ENCODE measurements at regions not wholly inside any gene's neighbourhood (a gene's known extent, or its start where the extent isn't known, plus 50 kb on each side); places are given as distances from the start of the nearest gene placed in this dataset.

- TF ChIP-seq, protein P1, sequence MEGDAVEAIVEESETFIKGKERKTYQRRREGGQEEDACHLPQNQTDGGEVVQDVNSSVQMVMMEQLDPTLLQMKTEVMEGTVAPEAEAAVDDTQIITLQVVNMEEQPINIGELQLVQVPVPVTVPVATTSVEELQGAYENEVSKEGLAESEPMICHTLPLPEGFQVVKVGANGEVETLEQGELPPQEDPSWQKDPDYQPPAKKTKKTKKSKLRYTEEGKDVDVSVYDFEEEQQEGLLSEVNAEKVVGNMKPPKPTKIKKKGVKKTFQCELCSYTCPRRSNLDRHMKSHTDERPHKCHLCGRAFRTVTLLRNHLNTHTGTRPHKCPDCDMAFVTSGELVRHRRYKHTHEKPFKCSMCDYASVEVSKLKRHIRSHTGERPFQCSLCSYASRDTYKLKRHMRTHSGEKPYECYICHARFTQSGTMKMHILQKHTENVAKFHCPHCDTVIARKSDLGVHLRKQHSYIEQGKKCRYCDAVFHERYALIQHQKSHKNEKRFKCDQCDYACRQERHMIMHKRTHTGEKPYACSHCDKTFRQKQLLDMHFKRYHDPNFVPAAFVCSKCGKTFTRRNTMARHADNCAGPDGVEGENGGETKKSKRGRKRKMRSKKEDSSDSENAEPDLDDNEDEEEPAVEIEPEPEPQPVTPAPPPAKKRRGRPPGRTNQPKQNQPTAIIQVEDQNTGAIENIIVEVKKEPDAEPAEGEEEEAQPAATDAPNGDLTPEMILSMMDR (IDR thresholded peaks at IDR 0.05; ENCODE audit: partially characterized antibody, unreplicated experiment): no peak
- no peaks in the 10 kb centered on the region for H3K27me3 Mint-ChIP-seq (ENCODE audit: unreplicated experiment)
- no peak overlapping the region for H3K27ac Mint-ChIP-seq (ENCODE audit: unreplicated experiment)
- H3K36me3 Mint-ChIP-seq (ENCODE audit: unreplicated experiment): no peaks in the 10 kb centered on the region
- peaks cover 4% of the 10 kb centered on the region for H3K4me1 Mint-ChIP-seq (ENCODE audit: low read depth, unreplicated experiment)
- DNase-seq: no peak
- no peak overlapping the region for H3K4me3 Mint-ChIP-seq (ENCODE audit: unreplicated experiment)
- peaks cover 2% of the 10 kb centered on the region for H3K9me3 Mint-ChIP-seq (ENCODE audit: unreplicated experiment)
These were observed 347.9 kb downstream of the CDH26 start for GRCh38 chr20:60306105-60306504.

GRCh38 chr20:60306551-60306950 is 348.3 kb downstream of the CDH26 start:
- H3K36me3 Mint-ChIP-seq (ENCODE audit: unreplicated experiment): no peaks in the 10 kb centered on the region
- no peak overlapping the region for H3K4me3 Mint-ChIP-seq (ENCODE audit: unreplicated experiment)
- DNase-seq: no peak
- peaks cover 4% of the 10 kb centered on the region for H3K4me1 Mint-ChIP-seq (ENCODE audit: low read depth, unreplicated experiment)
- H3K9me3 Mint-ChIP-seq (ENCODE audit: unreplicated experiment): peaks cover 2% of the 10 kb centered on the region
- H3K27ac Mint-ChIP-seq (ENCODE audit: unreplicated experiment): no peak overlapping the region
- TF ChIP-seq, protein P1 (IDR thresholded peaks at IDR 0.05; ENCODE audit: partially characterized antibody, unreplicated experiment): no peak
- H3K27me3 Mint-ChIP-seq (ENCODE audit: unreplicated experiment): no peaks in the 10 kb centered on the region

DNA sequence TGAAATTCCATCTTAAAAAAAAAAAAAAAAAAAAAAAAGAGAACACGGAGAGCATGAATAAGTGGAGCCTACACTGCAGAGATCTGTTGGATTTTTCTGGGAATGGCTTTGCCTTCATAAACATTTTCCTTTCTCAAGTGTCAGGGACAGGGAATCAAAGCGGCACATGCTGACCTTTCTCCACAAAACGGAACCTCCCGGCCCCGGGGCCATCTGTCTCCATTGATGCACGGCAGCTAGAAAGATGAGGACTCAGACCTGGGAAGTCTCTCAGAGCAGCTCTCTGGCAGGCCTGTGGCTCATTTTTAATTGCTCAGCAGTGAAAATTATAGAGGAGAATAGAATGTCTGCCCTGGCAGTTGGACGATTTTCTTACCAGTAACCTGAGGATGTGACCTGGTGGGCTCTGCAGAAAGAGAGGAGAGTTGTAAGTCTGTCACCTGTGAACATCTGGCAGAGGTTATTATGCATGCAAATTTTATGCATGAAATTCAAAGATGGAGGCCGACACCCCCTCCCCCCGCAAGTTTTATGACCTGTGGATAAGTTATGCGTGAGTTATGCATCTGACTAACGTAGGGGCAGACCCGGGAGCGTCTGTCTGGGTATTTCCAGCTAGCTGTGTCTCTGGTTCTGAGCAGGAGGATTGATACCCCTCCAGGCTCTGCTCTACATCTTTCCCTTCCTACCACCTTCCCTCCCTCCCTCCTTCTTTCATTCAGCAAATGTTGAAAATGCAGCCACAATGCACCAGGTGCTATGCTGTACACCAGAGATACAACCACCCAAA is 352.5 kb downstream of the CDH26 start:
- Mint-ChIP-seq H3K9me3 (ENCODE audit: unreplicated experiment) (no peaks in the 10 kb centered on the region), H3K27me3 (ENCODE audit: unreplicated experiment) (no peaks in the 10 kb centered on the region), H3K4me1 (ENCODE audit: low read depth, unreplicated experiment) (peaks cover 4% of the 10 kb centered on the region), H3K4me3 (ENCODE audit: unreplicated experiment) (no peak overlapping the region), H3K36me3 (ENCODE audit: unreplicated experiment) (no peaks in the 10 kb centered on the region), H3K27ac (ENCODE audit: unreplicated experiment) (no peak overlapping the region)
- DNase-seq: no peak
- TF ChIP-seq, protein P1 (IDR thresholded peaks at IDR 0.05; ENCODE audit: partially characterized antibody, unreplicated experiment): no peak

DNA sequence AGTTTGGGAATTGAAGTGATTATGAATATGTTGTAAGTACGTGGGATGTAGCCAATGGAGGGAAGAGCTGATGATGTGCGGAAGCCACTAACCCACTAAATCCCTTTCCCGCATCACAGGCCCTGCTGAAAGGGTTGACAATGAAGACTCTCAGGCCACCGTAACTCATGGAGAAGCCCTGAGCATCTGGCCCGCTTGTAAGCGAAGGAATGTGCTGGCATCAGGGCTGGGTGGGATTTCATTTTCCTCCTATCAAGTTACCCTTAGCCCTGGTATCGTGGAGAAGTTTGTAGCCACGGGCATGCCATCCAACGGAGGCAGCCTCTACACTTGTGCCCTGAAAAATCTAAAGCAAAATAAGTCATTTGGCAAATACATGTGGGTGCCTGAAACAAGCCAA is 355.0 kb downstream of the CDH26 start:
- Mint-ChIP-seq H3K4me3 (ENCODE audit: unreplicated experiment) (no peak overlapping the region), H3K27me3 (ENCODE audit: unreplicated experiment) (peaks cover 1% of the 10 kb centered on the region), H3K4me1 (ENCODE audit: low read depth, unreplicated experiment) (peaks cover 4% of the 10 kb centered on the region), H3K9me3 (ENCODE audit: unreplicated experiment) (no peaks in the 10 kb centered on the region), H3K27ac (ENCODE audit: unreplicated experiment) (no peak overlapping the region), H3K36me3 (ENCODE audit: unreplicated experiment) (no peaks in the 10 kb centered on the region)
- no peak for DNase-seq
- TF ChIP-seq, protein P1 (IDR thresholded peaks at IDR 0.05; ENCODE audit: partially characterized antibody, unreplicated experiment): no peak

GRCh38 chr20:60313614-60314013 is 355.4 kb downstream of the CDH26 start:
- no peaks in the 10 kb centered on the region for H3K36me3 Mint-ChIP-seq (ENCODE audit: unreplicated experiment)
- H3K9me3 Mint-ChIP-seq (ENCODE audit: unreplicated experiment): no peaks in the 10 kb centered on the region
- H3K27me3 Mint-ChIP-seq (ENCODE audit: unreplicated experiment): peaks cover 1% of the 10 kb centered on the region
- no peak overlapping the region for H3K4me3 Mint-ChIP-seq (ENCODE audit: unreplicated experiment)
- DNase-seq: no peak
- no peak overlapping the region for H3K27ac Mint-ChIP-seq (ENCODE audit: unreplicated experiment)
- peaks cover 4% of the 10 kb centered on the region for H3K4me1 Mint-ChIP-seq (ENCODE audit: low read depth, unreplicated experiment)
- TF ChIP-seq, protein P1 (IDR thresholded peaks at IDR 0.05; ENCODE audit: partially characterized antibody, unreplicated experiment): no peak
